HG03521 (cell line): ENCODE measurements at regions not wholly inside any gene's neighbourhood (a gene's known extent, or its start where the extent isn't known, plus 50 kb on each side); places are given as distances from the start of the nearest gene placed in this dataset.

Experiments
- ATAC-seq: cut with Tn5 transposase; IDR thresholded peaks from one replicate; pipeline ENCODE4 v1.9.1; 2021; ENCODE audit warnings: mild to moderate bottlenecking, moderate library complexity; ENCODE audit not compliant: unreplicated experiment

DNA sequence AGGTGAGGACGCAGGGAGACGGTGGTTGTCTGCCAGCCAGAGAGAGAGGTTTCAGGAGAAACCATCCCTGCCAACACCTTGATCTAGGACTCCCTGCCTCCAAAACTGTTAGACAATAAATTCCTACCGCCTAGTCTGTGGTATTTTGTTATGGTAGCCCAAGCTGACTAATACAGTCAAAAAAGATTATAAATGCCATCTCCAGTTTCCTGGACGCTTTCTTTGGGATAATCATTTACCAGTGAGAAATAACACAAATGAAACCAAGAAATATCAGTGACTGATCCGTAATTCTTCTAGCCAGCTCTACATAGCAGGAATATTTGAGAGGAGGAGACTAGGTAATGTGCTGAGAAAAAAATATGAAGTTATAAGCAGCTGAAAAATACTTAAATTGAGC, 707.8 kb upstream of the LMCD1 start:
- no peak for ATAC-seq

DNA sequence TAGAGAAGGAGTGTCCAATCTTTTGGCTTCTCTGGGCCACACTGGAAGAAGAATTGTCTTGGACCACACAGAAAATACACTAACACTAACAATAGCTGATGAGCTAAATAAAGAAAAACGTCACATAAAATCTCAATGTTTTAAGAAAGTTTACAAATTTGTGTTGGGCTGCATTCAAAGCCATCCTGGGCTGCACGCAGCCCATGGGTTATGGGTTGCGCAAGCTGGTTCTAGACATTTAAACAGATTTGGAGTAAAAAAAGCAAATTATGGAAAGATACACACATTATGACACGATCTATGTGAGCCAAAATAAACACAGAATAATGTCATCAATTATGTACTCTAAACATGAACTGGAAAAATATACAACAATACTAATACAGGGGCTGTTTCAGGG, 703.3 kb upstream of the LMCD1 start:
- ATAC-seq, result no peak

DNA sequence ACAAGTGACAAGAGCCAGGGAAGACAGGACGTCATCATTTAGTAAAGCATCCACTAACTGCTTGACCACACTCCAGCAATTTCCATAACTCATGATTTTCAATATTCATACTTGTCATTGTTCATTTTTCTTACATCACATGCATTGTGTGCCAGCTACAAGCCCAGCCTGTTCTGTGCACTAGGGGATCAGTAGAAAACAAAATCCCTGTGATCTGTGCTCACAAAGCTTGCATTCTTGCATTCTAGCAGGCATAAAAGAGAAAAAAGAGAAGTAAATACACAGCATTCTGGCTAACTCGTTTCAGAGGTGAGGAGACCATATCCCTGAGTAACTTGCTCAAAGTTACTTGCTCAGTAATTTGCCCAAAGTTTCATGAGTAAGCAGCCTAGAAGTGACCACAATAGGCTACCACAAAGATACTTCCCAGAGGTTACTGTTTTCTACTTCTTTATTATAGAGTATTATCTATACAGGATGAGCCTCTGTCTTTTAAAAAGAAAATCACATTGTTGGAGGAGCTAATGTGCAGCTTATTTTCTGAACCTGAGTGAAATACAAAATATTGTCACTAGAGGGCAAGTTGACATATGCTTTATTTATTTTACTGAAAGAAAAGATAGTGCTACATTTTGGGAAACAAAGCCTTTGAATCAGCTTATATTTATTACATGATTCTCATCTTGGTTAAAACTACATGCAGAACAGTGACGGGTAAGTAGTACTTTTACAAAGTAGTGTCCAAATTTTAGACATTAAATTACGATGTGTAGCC, 701.4 kb upstream of the LMCD1 start:
- no peak for ATAC-seq

DNA sequence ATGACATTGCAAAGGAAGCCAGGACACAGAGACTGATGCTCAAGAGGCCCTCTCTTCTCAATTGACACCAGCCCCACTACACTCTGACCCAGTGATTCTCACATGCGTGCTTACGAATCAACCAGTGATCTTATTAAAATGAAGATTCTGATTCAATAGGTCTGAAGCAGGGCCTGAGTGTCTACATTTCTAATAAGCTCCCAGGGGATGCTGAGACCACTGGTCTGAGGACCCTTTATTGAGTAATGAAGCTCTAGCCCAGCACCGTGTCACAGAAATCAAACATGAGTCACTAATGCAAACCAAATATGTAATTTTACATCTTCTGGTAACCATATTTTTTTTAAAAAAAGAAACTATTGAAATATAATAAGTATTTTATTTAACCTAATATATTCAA, 689.1 kb upstream of the LMCD1 start:
- ATAC-seq, result no peak

DNA sequence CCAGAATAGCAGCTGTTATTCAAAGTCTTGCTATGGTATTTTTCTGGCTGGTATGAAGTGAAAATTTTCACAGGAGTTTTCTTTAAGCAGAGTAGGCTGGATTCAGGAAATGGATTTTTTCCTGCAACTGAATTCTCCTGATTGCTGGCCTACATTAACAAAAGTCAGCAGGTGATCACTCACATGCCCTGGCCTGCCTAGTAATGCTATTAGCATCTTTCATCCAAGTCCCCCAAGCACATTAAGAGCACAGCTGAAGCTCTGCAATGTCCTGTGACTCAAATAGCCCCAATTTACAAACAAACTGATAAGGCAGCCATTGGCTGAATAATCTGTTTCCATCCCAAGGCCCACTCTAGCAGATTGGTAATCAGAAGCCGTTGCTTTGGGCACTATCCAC, 688.3 kb upstream of the LMCD1 start:
- no peak for ATAC-seq

DNA sequence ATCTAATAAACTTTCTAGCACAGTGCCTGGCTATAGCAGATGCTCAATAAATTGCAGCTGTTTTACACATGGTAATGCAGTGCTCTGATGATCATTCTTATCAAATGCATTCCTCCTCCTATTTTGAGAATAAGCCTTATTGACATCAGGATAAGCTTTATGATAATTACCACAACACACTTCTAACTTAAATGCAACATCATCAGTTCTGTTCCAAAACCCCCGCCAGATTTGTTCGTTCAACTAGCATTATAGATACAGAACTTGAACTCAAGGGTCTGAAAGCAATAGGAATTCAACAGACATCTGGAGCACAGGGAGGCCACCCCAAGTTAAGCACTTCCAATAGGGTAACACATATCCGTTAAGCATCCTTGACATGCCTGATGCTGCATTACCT, 684.4 kb upstream of the LMCD1 start:
- ATAC-seq, result no peak

DNA sequence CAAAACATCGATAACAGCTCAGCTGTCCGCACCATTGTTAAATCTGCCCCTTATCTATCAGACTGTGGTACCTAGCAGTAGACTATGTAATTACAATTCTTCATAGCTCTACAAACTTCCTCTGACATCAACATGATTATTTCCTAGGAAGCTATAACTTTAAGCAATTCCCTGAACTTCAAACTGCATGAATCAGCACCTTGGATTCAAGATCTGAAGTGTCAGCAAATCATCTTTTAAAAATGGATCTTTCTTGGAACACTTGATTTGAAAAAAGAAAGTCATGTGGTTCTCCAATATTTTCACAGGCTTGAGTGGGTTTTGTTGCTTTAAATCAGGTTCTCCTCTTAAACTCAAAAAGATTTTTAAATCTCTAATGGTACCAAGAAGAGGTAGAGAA, 680.7 kb upstream of the LMCD1 start:
- ATAC-seq, result no peak

DNA sequence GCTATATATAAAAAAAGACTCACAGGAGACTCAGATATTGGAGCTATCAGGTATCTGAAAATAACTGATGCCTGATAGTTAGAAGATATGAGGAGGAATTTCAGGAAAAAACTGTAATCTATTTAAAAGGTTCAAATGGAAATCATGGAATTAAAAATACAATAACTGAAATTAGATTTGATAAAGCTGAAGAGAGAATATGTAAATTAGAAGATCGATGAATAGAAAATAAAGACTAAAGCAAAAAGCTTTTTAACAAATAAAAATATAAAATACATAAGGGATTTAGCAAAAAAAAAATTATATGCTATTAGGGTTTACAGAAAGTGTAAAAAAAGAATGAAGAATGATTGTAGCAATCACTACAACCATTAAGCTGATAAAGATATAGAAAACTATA, 679.8 kb upstream of the LMCD1 start:
- no peak for ATAC-seq

DNA sequence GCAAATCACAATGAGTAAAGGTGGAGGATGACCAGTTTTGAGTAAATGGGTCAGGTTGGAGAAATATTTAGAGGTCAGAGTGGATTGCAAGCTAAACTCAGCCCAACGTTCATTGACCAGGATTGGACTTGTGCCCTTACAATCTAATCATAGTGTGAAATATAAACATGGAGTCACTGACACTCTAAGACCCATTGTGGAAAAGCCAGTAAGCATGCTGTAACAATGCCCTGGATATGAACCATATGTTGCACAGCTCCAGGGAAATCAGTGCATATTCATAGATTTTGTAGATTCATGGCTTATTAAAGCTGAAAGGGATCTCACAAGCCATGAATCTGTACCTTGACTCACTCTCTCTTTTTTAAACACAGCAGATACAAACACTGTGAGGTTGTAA, 660.2 kb upstream of the LMCD1 start:
- no peak for ATAC-seq

DNA sequence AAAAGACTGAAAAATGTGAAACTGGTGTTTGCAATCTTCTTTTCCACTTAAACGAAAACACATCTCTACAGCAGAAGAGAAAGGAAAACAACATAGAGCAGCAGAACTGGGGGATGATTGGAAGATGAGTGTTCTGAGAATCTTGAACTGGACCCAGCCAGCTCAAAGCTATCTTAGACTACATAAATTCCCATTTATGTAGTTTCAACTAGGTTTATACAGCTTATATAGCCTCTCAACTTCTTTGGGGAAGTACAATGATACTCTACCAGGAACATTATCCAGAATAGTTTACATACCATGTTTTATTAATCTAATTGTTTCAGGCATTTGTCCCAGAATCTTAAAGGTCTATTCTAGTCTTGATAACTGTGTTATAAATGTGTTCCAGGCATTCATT, 658.2 kb upstream of the LMCD1 start:
- ATAC-seq, result no peak

DNA sequence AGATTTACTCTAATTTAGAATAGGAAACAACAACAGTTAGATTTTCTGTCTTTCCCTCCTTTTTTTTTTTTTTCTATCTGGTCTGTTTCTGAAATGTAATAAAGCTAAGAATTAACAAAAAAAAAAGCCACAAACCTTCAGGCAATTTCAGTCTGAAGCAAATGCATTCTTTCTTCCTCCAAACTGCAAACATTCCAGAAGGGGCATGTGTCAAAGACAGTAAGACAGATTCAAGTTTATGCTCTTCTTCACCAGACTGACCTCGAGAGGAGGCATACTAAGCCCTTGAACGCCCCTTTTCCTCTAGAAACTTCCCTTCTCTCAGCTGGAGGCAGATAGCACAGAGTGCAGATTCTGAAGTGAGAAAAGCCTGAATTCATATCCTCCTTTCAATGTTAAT, 654.6 kb upstream of the LMCD1 start:
- ATAC-seq, result no peak

DNA sequence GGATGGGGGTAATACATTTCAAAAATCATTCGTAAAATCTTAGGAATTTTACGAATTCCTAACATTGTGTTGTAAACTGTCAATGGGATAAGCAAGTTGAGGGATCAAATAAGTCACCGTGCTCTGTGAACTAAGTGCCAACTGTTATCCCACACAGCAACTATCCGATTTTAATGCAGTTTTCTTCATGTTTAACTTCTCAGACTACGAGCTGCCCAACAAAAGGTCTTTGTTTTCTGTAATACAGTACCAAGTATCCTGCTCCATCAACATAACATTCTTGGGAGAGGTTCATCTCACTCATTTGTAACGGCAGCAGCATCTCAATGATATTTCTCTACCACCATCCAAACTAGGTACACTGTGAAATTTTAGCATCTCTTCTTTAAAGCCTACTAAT, 654.1 kb upstream of the LMCD1 start:
- ATAC-seq, result no peak

DNA sequence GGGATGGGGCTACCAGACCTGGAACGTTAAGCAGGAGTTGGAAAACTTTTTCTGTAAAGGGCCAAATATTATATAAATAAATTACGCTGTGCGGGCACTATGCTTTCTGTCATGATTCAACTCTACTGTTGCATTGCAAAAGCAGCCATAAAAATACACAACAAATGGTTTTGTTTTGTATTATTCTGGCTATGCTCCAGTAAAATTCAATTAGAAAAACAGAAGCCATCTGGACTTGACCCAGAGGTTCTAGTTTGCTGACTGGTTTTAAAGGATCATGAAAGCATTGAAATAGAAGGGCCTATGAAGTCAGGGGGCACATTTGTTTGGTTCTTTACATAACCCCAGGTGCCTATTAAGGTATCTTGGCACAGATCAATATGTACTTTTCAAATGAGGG, 647.4 kb upstream of the LMCD1 start:
- ATAC-seq, result no peak

DNA sequence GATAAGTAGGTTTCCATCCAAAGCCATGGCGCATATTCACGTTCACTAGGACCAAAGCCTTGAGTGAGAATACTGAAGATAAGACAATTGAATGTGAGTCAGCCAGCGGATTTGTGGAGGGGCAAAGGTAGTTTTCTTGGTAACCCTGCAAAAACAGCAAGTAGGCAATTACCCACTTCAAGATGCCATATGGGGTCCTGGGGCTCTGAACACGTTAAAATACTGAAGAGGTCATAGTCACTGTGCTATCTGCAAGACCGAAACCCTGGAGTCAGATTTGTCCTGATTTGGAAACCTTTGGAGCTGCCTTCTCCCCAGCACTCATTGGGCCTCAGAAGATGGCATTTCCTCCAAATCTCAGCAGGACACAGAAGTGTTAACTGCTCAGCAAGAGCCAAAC, 646.9 kb upstream of the LMCD1 start:
- ATAC-seq, result no peak

DNA sequence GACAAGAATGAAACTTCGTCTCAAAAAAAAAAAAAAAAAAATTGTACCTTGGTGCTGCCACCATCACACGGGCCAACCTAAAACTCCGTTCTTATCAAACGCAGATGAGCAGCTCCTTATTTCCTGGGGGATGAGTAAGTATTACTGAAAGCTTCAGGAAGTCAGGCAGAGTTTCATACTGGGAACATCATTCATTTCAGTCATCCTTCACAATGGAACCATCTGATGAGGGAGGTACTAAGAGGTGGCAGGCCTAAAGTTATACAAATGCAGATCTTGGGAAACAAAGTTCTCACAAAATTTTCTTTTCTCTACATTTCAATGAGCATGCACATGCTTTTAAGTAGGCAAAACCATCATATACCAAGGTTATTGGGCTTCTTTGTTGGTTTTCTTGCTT, 636.0 kb upstream of the LMCD1 start:
- ATAC-seq, result no peak

DNA sequence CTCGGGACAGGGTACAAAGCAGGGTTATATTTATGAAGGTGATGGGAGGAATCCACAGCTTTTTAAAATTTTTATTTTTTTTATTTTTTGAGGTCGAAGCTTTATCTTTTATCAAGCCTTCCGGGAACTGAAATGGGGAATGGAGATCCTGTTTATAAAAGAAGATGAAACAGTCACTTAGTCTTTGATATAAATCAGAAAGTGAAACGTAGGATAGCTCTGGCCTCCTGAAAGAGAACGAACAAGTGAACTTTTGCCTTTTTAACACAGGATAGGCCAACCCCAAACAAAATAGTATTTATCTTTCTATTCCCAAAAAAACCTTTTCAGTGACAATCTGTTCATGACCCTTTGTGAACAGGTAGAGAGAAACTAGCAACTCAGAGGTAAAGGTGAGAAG, 634.0 kb upstream of the LMCD1 start:
- no peak for ATAC-seq

DNA sequence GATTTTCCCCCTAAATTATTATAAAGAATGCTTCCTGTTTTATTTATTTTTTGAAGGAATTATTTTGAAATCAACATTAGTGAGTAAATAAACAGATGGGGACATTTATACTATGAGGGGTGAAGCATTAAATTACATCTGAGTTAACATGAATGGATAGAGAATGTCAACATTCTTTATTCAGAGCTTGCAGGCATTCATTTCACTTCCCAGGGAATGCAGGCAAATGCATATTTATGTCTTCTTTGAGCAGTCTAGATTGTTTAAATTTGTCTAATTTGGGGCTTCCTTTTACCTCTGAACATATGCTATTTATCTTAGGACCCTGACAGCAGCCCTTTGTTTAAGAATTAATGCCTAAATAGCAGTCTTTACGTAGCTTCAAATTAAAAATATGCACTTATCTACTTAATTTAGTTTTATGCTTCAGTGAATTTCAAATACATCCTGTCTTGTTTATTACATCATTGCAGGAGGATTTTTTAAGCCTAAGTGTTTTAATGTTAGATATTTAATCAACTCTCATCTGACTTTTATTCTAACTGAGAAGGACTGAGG, 630.5 kb upstream of the LMCD1 start:
- no peak for ATAC-seq

DNA sequence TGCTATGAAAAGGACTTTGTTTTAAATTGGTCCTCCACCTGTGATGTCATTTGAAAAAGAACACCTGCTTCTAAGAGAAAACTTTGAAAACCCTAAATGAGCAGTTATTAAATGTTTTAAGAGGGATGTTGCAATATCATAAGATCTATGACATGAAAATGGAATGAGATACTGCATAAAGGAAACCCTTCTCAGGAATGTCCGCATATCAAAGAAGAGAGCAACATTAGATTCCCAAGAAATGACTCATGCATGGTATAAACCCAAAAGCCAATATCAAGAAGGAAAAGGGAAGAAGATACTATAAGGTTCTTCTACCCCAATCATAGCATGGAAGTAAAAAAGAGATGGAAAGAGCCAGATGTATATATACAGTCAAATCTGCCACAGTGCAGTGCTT, 627.5 kb upstream of the LMCD1 start:
- no peak for ATAC-seq

DNA sequence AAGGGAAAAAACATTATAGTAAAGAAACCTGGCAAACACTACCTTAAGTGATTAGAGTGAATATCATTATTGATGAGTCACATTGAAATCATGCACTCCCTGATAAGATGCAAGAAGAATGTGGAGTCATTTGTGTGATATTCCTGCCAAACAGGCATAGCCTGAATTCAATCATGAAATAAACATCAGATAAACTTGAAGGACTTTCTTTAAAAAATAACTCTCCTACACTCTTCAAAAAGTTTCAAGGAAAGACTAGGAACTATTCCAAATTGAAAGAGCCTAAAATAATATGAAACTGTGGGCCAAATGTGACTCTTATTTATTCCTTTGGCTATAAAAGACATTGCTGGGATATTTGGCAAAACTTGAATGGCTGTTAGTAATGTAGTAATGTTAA, 625.7 kb upstream of the LMCD1 start:
- ATAC-seq, result no peak

DNA sequence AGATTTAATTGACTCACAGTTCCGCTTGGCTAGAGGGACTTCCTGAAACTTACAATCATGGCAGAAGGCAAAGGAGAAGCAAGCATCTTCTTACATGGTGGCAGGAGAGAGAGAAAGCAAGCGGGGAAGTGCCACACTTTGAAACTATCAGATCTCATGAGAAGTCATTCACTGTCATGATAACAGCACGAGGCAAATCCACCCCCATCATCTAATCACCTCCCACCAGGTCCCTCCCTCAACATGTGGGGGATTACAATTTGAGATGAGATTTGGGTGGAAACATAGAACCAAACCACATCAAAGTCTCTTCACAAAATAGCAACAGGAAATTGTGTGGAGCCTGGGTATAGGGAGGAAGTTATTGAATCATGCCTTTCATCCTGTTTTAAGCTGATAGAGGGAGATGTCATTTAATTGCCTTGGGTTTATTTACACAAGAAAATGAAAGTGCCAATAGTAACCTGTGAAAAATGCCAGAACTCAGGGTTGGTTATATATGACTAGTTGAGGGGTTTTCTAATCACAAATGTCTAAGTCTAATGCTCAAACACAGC, 624.8 kb upstream of the LMCD1 start:
- ATAC-seq, result no peak

DNA sequence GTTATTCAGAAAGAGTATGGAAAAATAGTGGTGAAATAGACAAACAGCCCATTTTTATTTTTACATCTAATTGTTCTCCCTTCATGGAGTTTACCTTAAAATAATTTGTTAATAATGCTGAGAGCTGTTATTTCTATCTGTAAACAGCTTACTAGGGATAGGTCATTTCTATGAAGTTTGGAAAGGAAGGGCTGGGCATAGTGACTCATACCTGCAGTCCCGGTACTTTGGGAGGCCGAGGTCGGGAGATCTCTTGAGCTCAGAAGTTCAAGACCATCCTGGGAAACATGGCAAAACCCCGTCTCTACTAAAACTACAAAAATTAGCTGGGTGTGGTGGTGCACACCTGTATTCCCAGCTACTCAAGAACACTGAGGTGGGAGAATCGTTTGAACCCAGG, 624.3 kb upstream of the LMCD1 start:
- no peak for ATAC-seq

DNA sequence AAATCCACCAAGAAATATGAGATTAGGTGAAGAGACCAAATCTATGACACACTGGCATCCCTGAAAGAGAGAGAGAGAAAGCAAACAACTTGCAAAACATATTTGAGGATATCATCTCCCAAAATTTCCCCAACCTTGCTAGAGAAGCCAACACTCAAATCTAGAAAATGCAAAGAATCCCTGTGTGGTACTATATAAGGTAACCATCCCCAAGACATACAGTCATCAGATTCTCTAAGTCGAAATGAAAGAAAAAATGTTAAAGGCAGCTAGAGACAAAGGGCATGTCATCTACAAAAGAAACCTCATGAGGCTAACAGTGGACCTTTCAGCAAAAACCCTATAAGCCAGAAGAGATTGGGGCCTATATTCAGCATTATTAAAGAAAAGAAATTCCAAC, 622.1 kb upstream of the LMCD1 start:
- ATAC-seq, result no peak

DNA sequence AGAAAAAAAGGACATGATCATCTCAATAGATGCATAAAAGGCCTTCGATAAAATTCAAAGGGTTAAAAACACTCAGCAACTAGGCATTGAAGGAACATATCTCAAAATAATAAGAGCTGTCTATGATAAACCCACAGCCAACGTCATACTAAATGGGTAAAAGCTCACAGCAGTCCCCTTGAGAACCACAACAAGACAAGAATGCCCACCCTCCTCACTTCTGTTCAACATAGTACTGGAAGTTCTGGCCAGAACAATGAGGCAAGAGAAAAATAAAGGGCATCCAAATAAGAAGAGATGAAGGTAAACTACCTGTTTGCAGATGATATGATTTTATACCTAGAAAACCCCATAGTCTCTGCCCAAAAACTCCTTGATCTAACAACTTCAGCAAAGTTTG, 619.7 kb upstream of the LMCD1 start:
- ATAC-seq, result no peak
